GM12878 (cell line): ENCODE measurements at regions not wholly inside any gene's neighbourhood (a gene's known extent, or its start where the extent isn't known, plus 50 kb on each side); places are given as distances from the start of the nearest gene placed in this dataset.
A peak's percentile ranks its signal among the peaks of the same experiment; 100 is the strongest.

ENCODE experiments used
- ATAC-seq: fragments of 200-7000 bp; cut with Tn5 transposase; 3 replicates; pipeline ENCODE4 v1.9.1; 2020; ENCODE audit warnings: mild to moderate bottlenecking, moderate library complexity
- BruUV-seq: library from RNA; stranded (reverse); fragments of 400-500 nt; replicated peaks from 2 replicates; lab custom pipeline; 2021; lab: Mats Ljungman, UMichigan
- CTCF ChIA-PET: fragments of 300-600 bp; sonication (Branson Sonifier 250); formaldehyde crosslinking; extraction: SDS; loops from one replicate; lab custom pipeline; 2021; ENCODE audit warnings: inconsistent platforms; lab: Yijun Ruan, JAX
- POLR2A ChIA-PET: fragments of 350-600 bp; formaldehyde crosslinking; extraction: SDS; loops from one replicate; lab custom pipeline; 2021; ENCODE audit warnings: inconsistent platforms; lab: Charles Lee
- RAD21 ChIA-PET: fragments of 300-600 bp; sonication (Branson Sonifier 250); formaldehyde crosslinking; loops from one replicate; lab custom pipeline; 2023; ENCODE audit warnings: antibody characterized with exemption; ENCODE audit not compliant: unreplicated experiment; lab: Charles Lee
- SMC1A ChIA-PET: fragments of 300-600 bp; sonication (Branson Sonifier 250); formaldehyde crosslinking; loops from one replicate; lab custom pipeline; 2023; ENCODE audit not compliant: unreplicated experiment, uncharacterized antibody; lab: Charles Lee
- DNase-seq: peaks from one replicate; pipeline ENCODE4 v3.0.0-alpha.2; 2011; ENCODE audit warnings: low read depth, low spot score
- FAIRE-seq: peaks from 3 replicates; lab custom pipeline; 2011; peaks lifted over from hg19 to GRCh38; lab: Jason Lieb, UNC
- H2AFZ ChIP-seq: 2 replicates; pipeline ENCODE4 v1.6.0; 2011; ENCODE audit warnings: low read depth, low read length, control low read depth; ENCODE audit not compliant: control insufficient read depth
- H3K27ac ChIP-seq: 2 replicates; pipeline ENCODE4 v1.5.1; 2011; ENCODE audit warnings: control low read depth; ENCODE audit not compliant: control insufficient read depth, insufficient read depth
- H3K27me3 ChIP-seq, 2 experiments: replicated peaks in 1 of 2; 2 replicates each; pipeline versions ENCODE4 v1.6.0 to v1.6.1; 2011; ENCODE audit warnings: low read length in 1 of 2; ENCODE audit not compliant: control insufficient read depth in 2 of 2, insufficient read depth in 2 of 2
- H3K36me3 ChIP-seq, 2 experiments: 2 replicates each; pipeline ENCODE4 v1.5.1; 2011; ENCODE audit warnings: low read length in 1 of 2; ENCODE audit not compliant: control insufficient read depth in 2 of 2, insufficient read depth in 2 of 2
- H3K4me1 ChIP-seq: 2 replicates; pipeline ENCODE4 v1.6.1; 2011; ENCODE audit warnings: mild to moderate bottlenecking, low read length, moderate library complexity, mixed read lengths; ENCODE audit not compliant: control insufficient read depth, insufficient read depth
- H3K4me2 ChIP-seq: 2 replicates; pipeline ENCODE4 v1.6.0; 2011; ENCODE audit warnings: control low read depth; ENCODE audit not compliant: control insufficient read depth, insufficient read depth
- H3K4me3 ChIP-seq: fragments of 200-600 bp; sonication (generic); 2 replicates; pipeline ENCODE4 v1.5.1; 2016
- H3K79me2 ChIP-seq: 2 replicates; pipeline ENCODE4 v1.6.0; 2011; ENCODE audit warnings: low read length; ENCODE audit not compliant: control insufficient read depth, insufficient read depth
- H3K9ac ChIP-seq: 2 replicates; pipeline ENCODE4 v1.8.0; 2011; ENCODE audit warnings: low read length, control low read depth, mixed read lengths; ENCODE audit not compliant: control insufficient read depth, insufficient read depth
- H3K9me3 ChIP-seq: replicated peaks from 3 replicates; pipeline ENCODE4 v1.5.1; 2011; ENCODE audit warnings: mild to moderate bottlenecking, low read length; ENCODE audit not compliant: control insufficient read depth, insufficient read depth
- H4K20me1 ChIP-seq: 2 replicates; pipeline ENCODE4 v1.6.0; 2011; ENCODE audit not compliant: control insufficient read depth, insufficient read depth
- FOXM1 ChIP-seq: IDR thresholded peaks from 2 replicates; pipeline ENCODE4 v1.6.1; 2012; ENCODE audit warnings: low read depth, mild to moderate bottlenecking, inconsistent platforms, low read length, moderate library complexity
- GABPA ChIP-seq: IDR thresholded peaks from 2 replicates; pipeline ENCODE4 v1.6.1; 2014; ENCODE audit warnings: antibody characterized with exemption, low read depth, mild to moderate bottlenecking, inconsistent platforms
- JUNB ChIP-seq: IDR thresholded peaks from 2 replicates; pipeline ENCODE4 v1.6.1; 2016; ENCODE audit warnings: antibody characterized with exemption, mild to moderate bottlenecking
- MXI1 ChIP-seq: fragments of 150-350 bp; IDR thresholded peaks from 2 replicates; pipeline ENCODE4 v1.6.1; 2011; ENCODE audit warnings: low read depth, mild to moderate bottlenecking, inconsistent platforms, low read length, improper control_type of control experiment
- POU2F2 ChIP-seq: IDR thresholded peaks from 3 replicates; pipeline ENCODE4 v1.6.1; 2011; ENCODE audit warnings: low read depth, mild to moderate bottlenecking, low read length, borderline replicate concordance
- SPI1 ChIP-seq: IDR thresholded peaks from 2 replicates; pipeline ENCODE4 v1.6.1; 2011; ENCODE audit warnings: low read depth, mild to moderate bottlenecking, low read length, moderate library complexity, borderline replicate concordance; ENCODE audit not compliant: insufficient read depth
- SUZ12 ChIP-seq: fragments of 200-600 bp; sonication (generic); IDR thresholded peaks from one replicate; pipeline ENCODE4 v1.6.1; 2018; ENCODE audit warnings: antibody characterized with exemption, mild to moderate bottlenecking; ENCODE audit not compliant: unreplicated experiment
- YBX1 ChIP-seq: fragments of 450-650 bp; IDR thresholded peaks from 2 replicates; pipeline ENCODE4 v1.6.1; 2016; ENCODE audit warnings: antibody characterized with exemption
- WGBS: methylation state at CpG from one replicate; pipeline ENCODE4 v1.1.6; 2016; ENCODE audit warnings: low lambda C conversion rate; ENCODE audit not compliant: insufficient replicate concordance, insufficient coverage; ENCODE audit errors: missing lambda C conversion rate; 5-methylcytosine and 5-hydroxymethylcytosine counted together
- in situ Hi-C: fragments of 300-500 bp; cut with MboI; formaldehyde crosslinking; loops from 9 replicates; pipeline ENCODE4 v1.14.3; 2018; ENCODE audit warnings: mixed read lengths
- intact Hi-C: fragments of 100-400 bp; cut with micrococcal nuclease; formaldehyde crosslinking; loops from one replicate; pipeline ENCODE4 v1.14.2; 2022; ENCODE audit not compliant: unreplicated experiment

DNA sequence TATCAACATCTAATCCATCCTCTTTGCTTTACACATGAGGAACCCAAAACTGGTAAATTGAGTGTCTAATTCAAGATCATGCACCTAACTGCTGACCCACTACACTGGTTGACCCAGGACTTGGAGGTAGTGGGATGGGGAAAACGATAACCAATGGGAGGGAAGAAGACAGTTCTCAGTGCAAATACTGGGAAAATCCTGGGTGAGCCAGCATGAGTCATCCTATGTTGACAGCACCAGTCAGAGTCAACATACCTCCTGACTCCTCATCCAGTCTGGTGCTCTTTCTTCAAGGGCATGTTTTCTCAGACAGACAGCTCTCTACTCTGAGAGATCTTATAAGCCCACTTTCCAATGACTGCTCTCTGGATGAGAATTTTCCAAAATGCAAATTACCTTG is 232.8 kb upstream of the PTGER4 start:
- Histone ChIP-seq H3K27ac (no peak overlapping the region), H3K4me1 (no peaks in the 10 kb centered on the region), H3K9ac (no peak overlapping the region), H3K4me3 (no peak overlapping the region), H4K20me1 (no peaks in the 10 kb centered on the region), H3K9me3 (no peaks in the 10 kb centered on the region; the same call in 1 of the 3 replicates), H3K79me2 (no peaks in the 10 kb centered on the region), H3K27me3 (no peaks in the 10 kb centered on the region), H2AFZ (no peak overlapping the region), H3K36me3 (no peaks in the 10 kb centered on the region), H3K4me2 (no peak overlapping the region)
- in situ Hi-C loops (no loop called here), intact Hi-C loops (no loop called here)
- no TSS peak for BruUV-seq
- no peak for ATAC-seq
- 0% methylated on average over 1 of the region's 1 CpG for WGBS
- FAIRE-seq, result no peak
- no peak for DNase-seq
- TF ChIP-seq YBX1 (no peak), MXI1 (no peak), JUNB (no peak), GABPA (no peak), POU2F2 (no peak)
- ChIA-PET CTCF (no interaction called here), SMC1A (no interaction called here), RAD21 (no interaction called here), POLR2A (no interaction called here)

DNA sequence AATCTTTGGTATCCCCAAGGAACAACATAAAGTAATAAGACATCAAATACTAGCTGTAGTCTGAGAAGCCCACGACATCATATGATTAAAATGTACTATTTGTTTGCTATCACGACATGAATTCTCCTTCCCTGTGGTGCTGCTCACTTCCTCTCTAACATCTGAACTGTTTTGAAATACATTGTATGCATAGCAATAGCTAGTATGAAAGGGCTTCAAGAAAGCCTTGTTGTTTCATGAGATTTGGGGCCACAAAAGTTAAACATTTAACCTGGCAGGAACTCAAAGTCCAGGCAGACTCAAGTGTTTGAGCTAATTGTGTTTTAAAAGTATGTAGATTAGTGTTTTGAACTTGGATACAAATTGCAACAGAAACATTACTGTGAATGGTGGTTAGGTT is 237.4 kb upstream of the PTGER4 start:
- Histone ChIP-seq H3K4me2 (no peak overlapping the region), H3K27me3 (no peaks in the 10 kb centered on the region), H3K9me3 (no peaks in the 10 kb centered on the region; the same call in 2 of the 3 replicates), H3K4me3 (no peak overlapping the region), H3K36me3 (no peaks in the 10 kb centered on the region), H4K20me1 (no peaks in the 10 kb centered on the region), H2AFZ (no peak overlapping the region; the same call in 1 of the 2 replicates), H3K4me1 (no peaks in the 10 kb centered on the region), H3K79me2 (no peaks in the 10 kb centered on the region)
- BruUV-seq, result no TSS peak
- CTCF ChIA-PET, result interaction anchor here (0.8 kb wide), 1 partner anchor 14 kb away, joined by 3 read pairs; no protein-coding TSS in a partner anchor
- SMC1A ChIA-PET, result interaction anchor here (0.9 to 3.9 kb wide), 5 partner anchors 18 to 138 kb away, joined by 3 to 20 read pairs (median 4); no protein-coding TSS in a partner anchor
- in situ Hi-C loops (no loop called here), intact Hi-C loops (no loop called here)
- DNase-seq, result no peak
- RAD21 ChIA-PET, result interaction anchor here (1.4 to 2.9 kb wide), 3 partner anchors 42 to 241 kb away, joined by 3 to 9 read pairs (median 7); no protein-coding TSS in a partner anchor
- FAIRE-seq, result peak; percentile 18
- POLR2A ChIA-PET, result interaction anchor here (1.7 to 2.8 kb wide), 2 partner anchors 44 to 46 kb away, joined by 5 to 10 read pairs; no protein-coding TSS in a partner anchor
- TF ChIP-seq FOXM1 (no peak), SUZ12 (no peak), SPI1 (peak; percentile 37; the same call in 1 of the 2 replicates)
- TF ChIP-seq, all 136 proteins: peak for 1
- peak; percentile 36 for ATAC-seq
- WGBS, result 47% methylated on average over 2 of the region's 2 CpGs
- Histone ChIP-seq H3K27ac (no peak overlapping the region), H3K9ac (no peak overlapping the region)
